ENCODE measurements at regions not wholly inside any gene's neighbourhood (a gene's known extent, or its start where the extent isn't known, plus 50 kb on each side); places are given as distances from the start of the nearest gene placed in this dataset.

DNA sequence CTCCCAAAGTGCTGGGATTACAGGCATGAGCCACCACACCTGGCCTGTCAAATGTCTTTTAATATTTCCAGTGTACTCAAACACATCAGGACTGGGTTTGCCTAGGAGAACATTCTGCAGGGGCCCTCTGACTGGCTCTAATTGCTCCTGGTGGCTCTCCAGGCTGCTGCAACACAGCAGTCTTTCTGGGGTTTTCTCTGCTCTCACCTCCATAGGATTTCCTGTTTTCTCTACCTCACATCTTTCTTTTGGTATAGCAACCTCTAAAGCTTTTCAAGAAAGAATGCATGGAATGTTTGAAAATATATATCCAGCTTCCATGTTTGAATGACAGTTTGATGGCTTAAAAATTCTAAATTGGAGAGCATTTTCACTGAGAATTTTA is 83.3 kb upstream of the IGSF10 start:
- no peak for DNase-seq
- ChIA-PET POLR2A (no interaction called here), CTCF (interaction anchor here (0.6 kb wide), 1 partner anchor 1133 kb away, joined by 3 read pairs; no protein-coding TSS in a partner anchor)
- TF ChIP-seq, protein P1, sequence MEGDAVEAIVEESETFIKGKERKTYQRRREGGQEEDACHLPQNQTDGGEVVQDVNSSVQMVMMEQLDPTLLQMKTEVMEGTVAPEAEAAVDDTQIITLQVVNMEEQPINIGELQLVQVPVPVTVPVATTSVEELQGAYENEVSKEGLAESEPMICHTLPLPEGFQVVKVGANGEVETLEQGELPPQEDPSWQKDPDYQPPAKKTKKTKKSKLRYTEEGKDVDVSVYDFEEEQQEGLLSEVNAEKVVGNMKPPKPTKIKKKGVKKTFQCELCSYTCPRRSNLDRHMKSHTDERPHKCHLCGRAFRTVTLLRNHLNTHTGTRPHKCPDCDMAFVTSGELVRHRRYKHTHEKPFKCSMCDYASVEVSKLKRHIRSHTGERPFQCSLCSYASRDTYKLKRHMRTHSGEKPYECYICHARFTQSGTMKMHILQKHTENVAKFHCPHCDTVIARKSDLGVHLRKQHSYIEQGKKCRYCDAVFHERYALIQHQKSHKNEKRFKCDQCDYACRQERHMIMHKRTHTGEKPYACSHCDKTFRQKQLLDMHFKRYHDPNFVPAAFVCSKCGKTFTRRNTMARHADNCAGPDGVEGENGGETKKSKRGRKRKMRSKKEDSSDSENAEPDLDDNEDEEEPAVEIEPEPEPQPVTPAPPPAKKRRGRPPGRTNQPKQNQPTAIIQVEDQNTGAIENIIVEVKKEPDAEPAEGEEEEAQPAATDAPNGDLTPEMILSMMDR (IDR thresholded peaks at IDR 0.05), result no peak
- intact Hi-C loops (cut with micrococcal nuclease), result no loop called here
- Mint-ChIP-seq H3K4me1 (no peaks in the 10 kb centered on the region), H3K27ac (no peak overlapping the region), H3K27me3 (peaks cover 3% of the 10 kb centered on the region), H3K9me3 (no peaks in the 10 kb centered on the region), H3K36me3 (ENCODE audit: low read depth) (no peaks in the 10 kb centered on the region), H3K4me3 (no peak overlapping the region)
- no peak for ATAC-seq (ENCODE audit: low read depth)

DNA sequence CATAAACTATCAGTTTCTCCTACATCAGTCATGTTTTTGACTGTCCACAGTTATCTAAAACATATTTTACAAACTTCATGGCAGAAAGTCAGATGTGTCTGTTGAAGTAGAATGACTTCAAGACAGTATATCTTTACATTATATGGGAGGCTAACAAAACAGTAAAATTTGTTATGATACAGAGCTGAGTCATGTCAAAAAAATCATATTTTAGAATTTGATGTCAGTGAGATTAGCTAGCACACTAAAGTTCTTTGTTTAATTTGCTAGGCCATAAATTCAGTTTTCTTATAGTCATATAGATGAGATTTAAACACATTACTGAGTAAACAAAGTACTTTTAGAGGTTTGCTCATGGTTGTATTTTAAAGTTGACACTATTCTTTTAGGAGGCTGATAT is 80.3 kb upstream of the IGSF10 start:
- TF ChIP-seq, protein P1 (IDR thresholded peaks at IDR 0.05), result no peak
- no peaks in the 10 kb centered on the region for H3K9me3 Mint-ChIP-seq
- H3K27me3 Mint-ChIP-seq, result no peaks in the 10 kb centered on the region
- DNase-seq (no peak), ATAC-seq (ENCODE audit: low read depth) (no peak)
- ChIA-PET CTCF (no interaction called here), POLR2A (no interaction called here)
- no peaks in the 10 kb centered on the region for H3K4me1 Mint-ChIP-seq
- intact Hi-C loops (cut with micrococcal nuclease), result no loop called here
- H3K27ac Mint-ChIP-seq, result no peak overlapping the region
- no peaks in the 10 kb centered on the region for H3K36me3 Mint-ChIP-seq (ENCODE audit: low read depth)
- no peak overlapping the region for H3K4me3 Mint-ChIP-seq

DNA sequence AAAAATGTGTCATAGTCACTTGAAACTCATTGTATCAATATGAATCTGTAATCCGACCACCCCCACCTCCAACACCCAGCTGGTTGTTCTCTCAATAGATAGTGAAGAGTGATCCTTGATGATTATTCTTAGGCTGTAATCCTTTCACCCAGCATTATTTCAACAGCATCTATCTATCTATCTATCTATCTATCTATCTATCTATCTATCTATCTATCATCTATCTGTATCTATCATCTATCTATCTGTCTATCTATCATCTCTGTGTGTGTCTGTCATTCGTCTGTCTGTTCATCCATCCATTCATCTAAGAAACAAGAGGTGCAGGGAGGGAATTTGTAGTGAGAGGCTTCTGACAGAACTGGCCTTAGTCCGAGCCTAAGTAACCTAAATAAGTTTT is 78.7 kb upstream of the IGSF10 start:
- ATAC-seq (ENCODE audit: low read depth), result no peak
- DNase-seq, result no peak
- Mint-ChIP-seq H3K9me3 (no peaks in the 10 kb centered on the region), H3K4me1 (no peaks in the 10 kb centered on the region), H3K4me3 (no peak overlapping the region), H3K27ac (no peak overlapping the region), H3K27me3 (no peaks in the 10 kb centered on the region), H3K36me3 (ENCODE audit: low read depth) (no peaks in the 10 kb centered on the region)
- ChIA-PET POLR2A (no interaction called here), CTCF (no interaction called here)
- TF ChIP-seq, protein P1 (IDR thresholded peaks at IDR 0.05), result no peak
- intact Hi-C loops (cut with micrococcal nuclease), result no loop called here

DNA sequence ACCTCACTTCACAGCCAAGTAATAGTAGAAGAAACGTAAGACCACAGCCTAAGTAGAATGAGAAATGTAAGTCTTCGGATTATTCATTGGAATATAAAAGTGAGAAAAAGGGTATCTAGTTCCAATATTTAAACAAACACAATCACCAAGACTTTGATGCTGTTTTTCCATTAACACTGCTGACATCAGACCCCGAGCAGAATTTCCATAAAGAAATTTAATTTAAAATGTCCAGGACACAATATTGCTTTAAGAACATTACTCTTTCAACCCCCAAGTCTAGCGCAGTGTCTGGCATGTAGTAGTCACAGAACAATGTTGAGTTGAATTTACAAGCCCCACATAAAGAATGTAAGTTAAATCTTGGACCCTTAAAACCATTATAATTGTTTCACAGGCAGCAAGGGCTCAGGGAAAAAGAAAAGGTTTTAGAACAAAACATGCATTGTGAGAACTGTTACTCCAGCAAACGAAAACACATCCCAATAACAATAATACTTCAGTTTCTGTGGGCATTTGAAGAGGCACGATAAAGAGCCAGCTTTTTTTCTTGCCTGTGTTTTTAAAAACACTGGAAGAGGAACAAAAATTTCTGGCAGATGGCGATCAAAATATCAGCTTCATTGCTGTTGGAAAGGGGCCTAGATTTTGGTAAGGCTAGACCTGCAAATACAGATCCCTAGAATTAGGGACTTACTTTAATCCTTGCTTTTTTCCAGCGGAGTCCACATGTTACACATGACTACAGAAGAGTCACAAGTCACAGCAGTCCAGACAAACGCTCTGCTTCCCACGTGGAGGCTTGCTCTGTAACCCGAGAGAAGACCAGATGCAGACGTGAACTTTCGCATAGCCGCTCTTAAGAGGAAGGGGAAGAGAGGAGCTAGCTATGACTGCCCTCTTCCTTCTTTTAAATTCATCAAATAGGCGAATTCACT is 77.9 kb upstream of the IGSF10 start:
- ATAC-seq (ENCODE audit: low read depth) (no peak), DNase-seq (no peak)
- TF ChIP-seq, protein P1 (IDR thresholded peaks at IDR 0.05), result no peak
- no peak overlapping the region for H3K27ac Mint-ChIP-seq
- ChIA-PET CTCF (no interaction called here), POLR2A (no interaction called here)
- intact Hi-C loops (cut with micrococcal nuclease), result no loop called here
- no peaks in the 10 kb centered on the region for H3K27me3 Mint-ChIP-seq
- H3K4me1 Mint-ChIP-seq, result no peaks in the 10 kb centered on the region
- no peaks in the 10 kb centered on the region for H3K9me3 Mint-ChIP-seq
- H3K36me3 Mint-ChIP-seq (ENCODE audit: low read depth), result no peaks in the 10 kb centered on the region
- no peak overlapping the region for H3K4me3 Mint-ChIP-seq

DNA sequence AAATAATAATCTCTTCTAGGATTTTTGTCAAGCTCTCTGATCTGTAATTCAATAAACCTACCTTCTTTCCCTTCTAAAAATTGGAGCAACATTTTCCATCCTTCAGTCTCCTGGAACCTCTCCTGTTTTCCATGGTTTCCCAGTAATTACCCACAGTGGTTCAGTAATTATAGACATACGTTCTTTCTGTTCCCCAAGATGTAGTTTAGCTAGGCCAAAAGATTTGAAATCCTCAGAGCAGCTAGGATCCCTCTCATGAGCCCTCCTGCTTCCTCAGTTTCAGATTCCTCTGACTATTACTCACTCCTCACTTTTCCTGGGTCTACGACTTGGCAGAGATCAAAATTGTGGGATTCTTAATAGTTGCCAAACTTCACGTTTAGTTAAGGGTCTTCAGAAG is 76.9 kb upstream of the IGSF10 start:
- ATAC-seq (ENCODE audit: low read depth) (no peak), DNase-seq (no peak)
- TF ChIP-seq, protein P1 (IDR thresholded peaks at IDR 0.05), result no peak
- ChIA-PET CTCF (interaction anchor here (0.6 kb wide), 1 partner anchor 228 kb away, joined by 3 read pairs; no protein-coding TSS in a partner anchor), POLR2A (no interaction called here)
- H3K4me3 Mint-ChIP-seq, result no peak overlapping the region
- no peaks in the 10 kb centered on the region for H3K27me3 Mint-ChIP-seq
- H3K4me1 Mint-ChIP-seq, result no peaks in the 10 kb centered on the region
- H3K27ac Mint-ChIP-seq, result no peak overlapping the region
- no peaks in the 10 kb centered on the region for H3K36me3 Mint-ChIP-seq (ENCODE audit: low read depth)
- H3K9me3 Mint-ChIP-seq, result no peaks in the 10 kb centered on the region
- intact Hi-C loops (cut with micrococcal nuclease), result no loop called here
